GM12878 (cell line): ENCODE measurements at regions not wholly inside any gene's neighbourhood (a gene's known extent, or its start where the extent isn't known, plus 50 kb on each side); places are given as distances from the start of the nearest gene placed in this dataset.

Source experiments
- ATAC-seq: fragments of 200-7000 bp; cut with Tn5 transposase; 3 replicates; pipeline ENCODE4 v1.9.1; 2020; ENCODE audit warnings: mild to moderate bottlenecking, moderate library complexity
- BruUV-seq: library from RNA; stranded (reverse); fragments of 400-500 nt; replicated peaks from 2 replicates; lab custom pipeline; 2021; lab: Mats Ljungman, UMichigan
- CTCF ChIA-PET: fragments of 300-600 bp; sonication (Branson Sonifier 250); formaldehyde crosslinking; extraction: SDS; loops from one replicate; lab custom pipeline; 2021; ENCODE audit warnings: inconsistent platforms; lab: Yijun Ruan, JAX
- POLR2A ChIA-PET: fragments of 350-600 bp; formaldehyde crosslinking; extraction: SDS; loops from one replicate; lab custom pipeline; 2021; ENCODE audit warnings: inconsistent platforms; lab: Charles Lee
- RAD21 ChIA-PET: fragments of 300-600 bp; sonication (Branson Sonifier 250); formaldehyde crosslinking; loops from one replicate; lab custom pipeline; 2023; ENCODE audit warnings: antibody characterized with exemption; ENCODE audit not compliant: unreplicated experiment; lab: Charles Lee
- SMC1A ChIA-PET: fragments of 300-600 bp; sonication (Branson Sonifier 250); formaldehyde crosslinking; loops from one replicate; lab custom pipeline; 2023; ENCODE audit not compliant: unreplicated experiment, uncharacterized antibody; lab: Charles Lee
- DNase-seq: peaks from one replicate; pipeline ENCODE4 v3.0.0-alpha.2; 2011; ENCODE audit warnings: low read depth, low spot score
- FAIRE-seq: peaks from 3 replicates; lab custom pipeline; 2011; peaks lifted over from hg19 to GRCh38; lab: Jason Lieb, UNC
- H2AFZ ChIP-seq: 2 replicates; pipeline ENCODE4 v1.6.0; 2011; ENCODE audit warnings: low read depth, low read length, control low read depth; ENCODE audit not compliant: control insufficient read depth
- H3K27ac ChIP-seq: 2 replicates; pipeline ENCODE4 v1.5.1; 2011; ENCODE audit warnings: control low read depth; ENCODE audit not compliant: control insufficient read depth, insufficient read depth
- H3K27me3 ChIP-seq, 2 experiments: replicated peaks in 1 of 2; 2 replicates each; pipeline versions ENCODE4 v1.6.0 to v1.6.1; 2011; ENCODE audit warnings: low read length in 1 of 2; ENCODE audit not compliant: control insufficient read depth in 2 of 2, insufficient read depth in 2 of 2
- H3K36me3 ChIP-seq, 2 experiments: 2 replicates each; pipeline ENCODE4 v1.5.1; 2011; ENCODE audit warnings: low read length in 1 of 2; ENCODE audit not compliant: control insufficient read depth in 2 of 2, insufficient read depth in 2 of 2
- H3K4me1 ChIP-seq: 2 replicates; pipeline ENCODE4 v1.6.1; 2011; ENCODE audit warnings: mild to moderate bottlenecking, low read length, moderate library complexity, mixed read lengths; ENCODE audit not compliant: control insufficient read depth, insufficient read depth
- H3K4me2 ChIP-seq: 2 replicates; pipeline ENCODE4 v1.6.0; 2011; ENCODE audit warnings: control low read depth; ENCODE audit not compliant: control insufficient read depth, insufficient read depth
- H3K4me3 ChIP-seq: fragments of 200-600 bp; sonication (generic); 2 replicates; pipeline ENCODE4 v1.5.1; 2016
- H3K79me2 ChIP-seq: 2 replicates; pipeline ENCODE4 v1.6.0; 2011; ENCODE audit warnings: low read length; ENCODE audit not compliant: control insufficient read depth, insufficient read depth
- H3K9ac ChIP-seq: 2 replicates; pipeline ENCODE4 v1.8.0; 2011; ENCODE audit warnings: low read length, control low read depth, mixed read lengths; ENCODE audit not compliant: control insufficient read depth, insufficient read depth
- H3K9me3 ChIP-seq: replicated peaks from 3 replicates; pipeline ENCODE4 v1.5.1; 2011; ENCODE audit warnings: mild to moderate bottlenecking, low read length; ENCODE audit not compliant: control insufficient read depth, insufficient read depth
- H4K20me1 ChIP-seq: 2 replicates; pipeline ENCODE4 v1.6.0; 2011; ENCODE audit not compliant: control insufficient read depth, insufficient read depth
- ASH2L ChIP-seq: fragments of 300-600, 200-600 bp; sonication (generic); IDR thresholded peaks from 2 replicates; pipeline ENCODE4 v1.6.1; 2017; ENCODE audit warnings: low read depth, mild to moderate bottlenecking, borderline replicate concordance
- ATF7 ChIP-seq: fragments of 450-650 bp; IDR thresholded peaks from 2 replicates; pipeline ENCODE4 v1.6.1; 2016; ENCODE audit warnings: low read depth, mild to moderate bottlenecking
- CBX3 ChIP-seq: fragments of 200-600 bp; sonication (generic); IDR thresholded peaks from 2 replicates; pipeline ENCODE4 v1.6.1; 2016; ENCODE audit warnings: low read depth, borderline replicate concordance
- EP300 ChIP-seq, 2 experiments: fragments of 150-350 bp in 1 of 2; IDR thresholded peaks; 2 replicates each; pipeline ENCODE4 v1.6.1; 2011 to 2012; ENCODE audit warnings: low read depth in 2 of 2, low read length in 2 of 2, borderline replicate concordance in 1 of 2, improper control_type of control experiment in 1 of 2, inconsistent platforms in 1 of 2; ENCODE audit not compliant: control insufficient read depth in 1 of 2
- FOS ChIP-seq: IDR thresholded peaks from 3 replicates; pipeline ENCODE4 v1.6.1; 2011; ENCODE audit warnings: borderline replicate concordance; ENCODE audit not compliant: insufficient read length; ENCODE audit errors: extremely low read depth
- FOXK2 ChIP-seq: fragments of 450-650 bp; IDR thresholded peaks from 2 replicates; pipeline ENCODE4 v1.6.1; 2017; ENCODE audit warnings: mild to moderate bottlenecking, moderate library complexity
- HCFC1 ChIP-seq: fragments of 150-350 bp; IDR thresholded peaks from 2 replicates; pipeline ENCODE4 v1.6.1; 2014; ENCODE audit warnings: low read length
- HDAC2 ChIP-seq: fragments of 200-600 bp; sonication (generic); IDR thresholded peaks from 2 replicates; pipeline ENCODE4 v1.6.1; 2017
- HDAC6 ChIP-seq: fragments of 200-600 bp; sonication (generic); IDR thresholded peaks from one replicate; pipeline ENCODE4 v1.8.0; 2017; ENCODE audit warnings: antibody characterized with exemption; ENCODE audit not compliant: unreplicated experiment
- SMAD1 ChIP-seq: fragments of 450-650 bp; IDR thresholded peaks from 2 replicates; pipeline ENCODE4 v1.6.1; 2018; ENCODE audit warnings: mild to moderate bottlenecking, low read depth; ENCODE audit not compliant: partially characterized antibody
- TCF3 ChIP-seq: IDR thresholded peaks from 2 replicates; pipeline ENCODE4 v1.6.1; 2012; ENCODE audit warnings: low read depth, mild to moderate bottlenecking, low read length, borderline replicate concordance; ENCODE audit not compliant: insufficient read depth
- ZNF24 ChIP-seq: fragments of 450-650 bp; IDR thresholded peaks from 2 replicates; pipeline ENCODE4 v1.6.1; 2017; ENCODE audit warnings: antibody characterized with exemption, mild to moderate bottlenecking
- WGBS: methylation state at CpG from one replicate; pipeline ENCODE4 v1.1.6; 2016; ENCODE audit warnings: low lambda C conversion rate; ENCODE audit not compliant: insufficient replicate concordance, insufficient coverage; ENCODE audit errors: missing lambda C conversion rate; 5-methylcytosine and 5-hydroxymethylcytosine counted together
- in situ Hi-C: fragments of 300-500 bp; cut with MboI; formaldehyde crosslinking; loops from 9 replicates; pipeline ENCODE4 v1.14.3; 2018; ENCODE audit warnings: mixed read lengths
- intact Hi-C: fragments of 100-400 bp; cut with micrococcal nuclease; formaldehyde crosslinking; loops from one replicate; pipeline ENCODE4 v1.14.2; 2022; ENCODE audit not compliant: unreplicated experiment
- TF ChIP-seq, protein P1 (sequence below): fragments of 450-650 bp; formaldehyde crosslinking; IDR thresholded peaks from 2 replicates; pipeline ENCODE4 v1.4.0; 2022; ENCODE audit warnings: mild to moderate bottlenecking, moderate library complexity
- TF ChIP-seq, protein P2 (sequence below): IDR thresholded peaks from 2 replicates; pipeline ENCODE4 v1.6.1; 2012; ENCODE audit warnings: low read depth, low read length, improper control_type of control experiment
- TF ChIP-seq, protein P3 (sequence below): fragments of 450-650 bp; IDR thresholded peaks from 2 replicates; pipeline ENCODE4 v1.6.1; 2017; ENCODE audit warnings: mild to moderate bottlenecking, low read depth, inconsistent platforms; ENCODE audit not compliant: poor library complexity, severe bottlenecking
- TF ChIP-seq, protein P4 (sequence below): fragments of 450-650 bp; IDR thresholded peaks from 2 replicates; pipeline ENCODE4 v1.6.1; 2016; ENCODE audit warnings: mild to moderate bottlenecking
- TF ChIP-seq, protein P5 (sequence below): fragments of 450-650 bp; IDR thresholded peaks from 2 replicates; pipeline ENCODE4 v1.6.1; 2017; ENCODE audit warnings: borderline replicate concordance

DNA sequence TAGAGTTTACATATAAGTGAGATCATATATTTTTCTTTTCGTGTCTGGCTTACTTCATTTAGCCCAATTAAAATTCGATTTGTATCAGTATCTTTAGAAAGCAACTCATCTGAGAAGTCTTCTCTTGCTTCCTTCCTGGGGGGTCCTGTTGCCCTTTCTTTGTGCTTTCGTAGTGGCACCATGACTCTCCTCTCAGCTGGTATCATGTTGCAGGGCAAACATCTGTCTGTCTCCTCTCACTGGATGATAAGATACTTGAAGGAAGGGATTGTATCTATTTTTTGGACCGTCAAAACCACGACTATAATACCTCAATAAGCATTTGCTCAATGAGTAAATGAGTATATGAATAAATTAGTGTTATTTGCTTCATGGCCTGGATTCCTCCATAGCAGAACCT is 382.5 kb upstream of the SORCS1 start:
- POLR2A ChIA-PET: no interaction called here
- WGBS: 5% methylated on average over 5 of the region's 5 CpGs
- Histone ChIP-seq H3K9me3 (no peaks in the 10 kb centered on the region; the same call in 2 of the 3 replicates), H3K4me1 (no peaks in the 10 kb centered on the region), H3K4me2 (no peak overlapping the region), H3K9ac (no peak overlapping the region), H3K79me2 (no peaks in the 10 kb centered on the region), H3K4me3 (no peak overlapping the region), H3K27ac (no peak overlapping the region), H2AFZ (no peak overlapping the region), H3K36me3 (no peaks in the 10 kb centered on the region), H3K27me3 (no peaks in the 10 kb centered on the region), H4K20me1 (no peaks in the 10 kb centered on the region)
- ATAC-seq: no peak
- intact Hi-C loops (no loop called here), in situ Hi-C loops (no loop called here)
- DNase-seq: no peak
- RAD21 ChIA-PET: no interaction called here
- SMC1A ChIA-PET: interaction anchor here (0.7 to 2.5 kb wide), 4 partner anchors 9 to 137 kb away, joined by 3 to 10 read pairs (median 3); no protein-coding TSS in a partner anchor
- BruUV-seq: no TSS peak
- no peak for FAIRE-seq
- TF ChIP-seq, protein P1, sequence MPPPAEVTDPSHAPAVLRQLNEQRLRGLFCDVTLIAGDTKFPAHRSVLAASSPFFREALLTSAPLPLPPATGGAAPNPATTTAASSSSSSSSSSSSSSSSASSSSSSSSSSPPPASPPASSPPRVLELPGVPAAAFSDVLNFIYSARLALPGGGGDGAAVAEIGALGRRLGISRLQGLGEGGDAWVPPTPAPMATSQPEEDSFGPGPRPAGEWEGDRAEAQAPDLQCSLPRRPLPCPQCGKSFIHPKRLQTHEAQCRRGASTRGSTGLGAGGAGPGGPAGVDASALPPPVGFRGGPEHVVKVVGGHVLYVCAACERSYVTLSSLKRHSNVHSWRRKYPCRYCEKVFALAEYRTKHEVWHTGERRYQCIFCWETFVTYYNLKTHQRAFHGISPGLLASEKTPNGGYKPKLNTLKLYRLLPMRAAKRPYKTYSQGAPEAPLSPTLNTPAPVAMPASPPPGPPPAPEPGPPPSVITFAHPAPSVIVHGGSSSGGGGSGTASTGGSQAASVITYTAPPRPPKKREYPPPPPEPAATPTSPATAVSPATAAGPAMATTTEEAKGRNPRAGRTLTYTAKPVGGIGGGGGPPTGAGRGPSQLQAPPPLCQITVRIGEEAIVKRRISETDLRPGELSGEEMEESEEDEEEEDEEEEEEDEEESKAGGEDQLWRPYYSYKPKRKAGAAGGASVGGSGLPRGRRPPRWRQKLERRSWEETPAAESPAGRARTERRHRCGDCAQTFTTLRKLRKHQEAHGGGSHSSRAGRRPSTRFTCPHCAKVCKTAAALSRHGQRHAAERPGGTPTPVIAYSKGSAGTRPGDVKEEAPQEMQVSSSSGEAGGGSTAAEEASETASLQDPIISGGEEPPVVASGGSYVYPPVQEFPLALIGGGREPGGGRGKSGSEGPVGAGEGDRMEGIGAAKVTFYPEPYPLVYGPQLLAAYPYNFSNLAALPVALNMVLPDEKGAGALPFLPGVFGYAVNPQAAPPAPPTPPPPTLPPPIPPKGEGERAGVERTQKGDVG (CRISPR knock-in tag): no peak
- no peak for TF ChIP-seq EP300 (IDR thresholded peaks at IDR 0.05; ENCODE audit: borderline replicate concordance in 1 of 2, control insufficient read depth in 1 of 2, low read depth in 2 of 2, low read length in 2 of 2)
- TF ChIP-seq HCFC1: no peak
- no peak for TF ChIP-seq ATF7
- TF ChIP-seq, protein P2, sequence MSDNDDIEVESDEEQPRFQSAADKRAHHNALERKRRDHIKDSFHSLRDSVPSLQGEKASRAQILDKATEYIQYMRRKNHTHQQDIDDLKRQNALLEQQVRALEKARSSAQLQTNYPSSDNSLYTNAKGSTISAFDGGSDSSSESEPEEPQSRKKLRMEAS: no peak
- TF ChIP-seq ASH2L: no peak
- TF ChIP-seq, protein P3, sequence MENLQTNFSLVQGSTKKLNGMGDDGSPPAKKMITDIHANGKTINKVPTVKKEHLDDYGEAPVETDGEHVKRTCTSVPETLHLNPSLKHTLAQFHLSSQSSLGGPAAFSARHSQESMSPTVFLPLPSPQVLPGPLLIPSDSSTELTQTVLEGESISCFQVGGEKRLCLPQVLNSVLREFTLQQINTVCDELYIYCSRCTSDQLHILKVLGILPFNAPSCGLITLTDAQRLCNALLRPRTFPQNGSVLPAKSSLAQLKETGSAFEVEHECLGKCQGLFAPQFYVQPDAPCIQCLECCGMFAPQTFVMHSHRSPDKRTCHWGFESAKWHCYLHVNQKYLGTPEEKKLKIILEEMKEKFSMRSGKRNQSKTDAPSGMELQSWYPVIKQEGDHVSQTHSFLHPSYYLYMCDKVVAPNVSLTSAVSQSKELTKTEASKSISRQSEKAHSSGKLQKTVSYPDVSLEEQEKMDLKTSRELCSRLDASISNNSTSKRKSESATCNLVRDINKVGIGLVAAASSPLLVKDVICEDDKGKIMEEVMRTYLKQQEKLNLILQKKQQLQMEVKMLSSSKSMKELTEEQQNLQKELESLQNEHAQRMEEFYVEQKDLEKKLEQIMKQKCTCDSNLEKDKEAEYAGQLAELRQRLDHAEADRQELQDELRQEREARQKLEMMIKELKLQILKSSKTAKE: no peak
- TF ChIP-seq HDAC2: no peak
- no peak for TF ChIP-seq ZNF24
- no peak for TF ChIP-seq CBX3
- no peak for TF ChIP-seq FOXK2
- no peak for TF ChIP-seq TCF3
- TF ChIP-seq SMAD1: no peak
- TF ChIP-seq, protein P4, sequence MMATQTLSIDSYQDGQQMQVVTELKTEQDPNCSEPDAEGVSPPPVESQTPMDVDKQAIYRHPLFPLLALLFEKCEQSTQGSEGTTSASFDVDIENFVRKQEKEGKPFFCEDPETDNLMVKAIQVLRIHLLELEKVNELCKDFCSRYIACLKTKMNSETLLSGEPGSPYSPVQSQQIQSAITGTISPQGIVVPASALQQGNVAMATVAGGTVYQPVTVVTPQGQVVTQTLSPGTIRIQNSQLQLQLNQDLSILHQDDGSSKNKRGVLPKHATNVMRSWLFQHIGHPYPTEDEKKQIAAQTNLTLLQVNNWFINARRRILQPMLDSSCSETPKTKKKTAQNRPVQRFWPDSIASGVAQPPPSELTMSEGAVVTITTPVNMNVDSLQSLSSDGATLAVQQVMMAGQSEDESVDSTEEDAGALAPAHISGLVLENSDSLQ: no peak
- TF ChIP-seq HDAC6: no peak
- no peak for TF ChIP-seq FOS
- TF ChIP-seq, protein P5, sequence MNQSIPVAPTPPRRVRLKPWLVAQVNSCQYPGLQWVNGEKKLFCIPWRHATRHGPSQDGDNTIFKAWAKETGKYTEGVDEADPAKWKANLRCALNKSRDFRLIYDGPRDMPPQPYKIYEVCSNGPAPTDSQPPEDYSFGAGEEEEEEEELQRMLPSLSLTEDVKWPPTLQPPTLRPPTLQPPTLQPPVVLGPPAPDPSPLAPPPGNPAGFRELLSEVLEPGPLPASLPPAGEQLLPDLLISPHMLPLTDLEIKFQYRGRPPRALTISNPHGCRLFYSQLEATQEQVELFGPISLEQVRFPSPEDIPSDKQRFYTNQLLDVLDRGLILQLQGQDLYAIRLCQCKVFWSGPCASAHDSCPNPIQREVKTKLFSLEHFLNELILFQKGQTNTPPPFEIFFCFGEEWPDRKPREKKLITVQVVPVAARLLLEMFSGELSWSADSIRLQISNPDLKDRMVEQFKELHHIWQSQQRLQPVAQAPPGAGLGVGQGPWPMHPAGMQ: no peak
- CTCF ChIA-PET: no interaction called here
